ENCODE measurements at regions not wholly inside any gene's neighbourhood (a gene's known extent, or its start where the extent isn't known, plus 50 kb on each side); places are given as distances from the start of the nearest gene placed in this dataset.

DNA sequence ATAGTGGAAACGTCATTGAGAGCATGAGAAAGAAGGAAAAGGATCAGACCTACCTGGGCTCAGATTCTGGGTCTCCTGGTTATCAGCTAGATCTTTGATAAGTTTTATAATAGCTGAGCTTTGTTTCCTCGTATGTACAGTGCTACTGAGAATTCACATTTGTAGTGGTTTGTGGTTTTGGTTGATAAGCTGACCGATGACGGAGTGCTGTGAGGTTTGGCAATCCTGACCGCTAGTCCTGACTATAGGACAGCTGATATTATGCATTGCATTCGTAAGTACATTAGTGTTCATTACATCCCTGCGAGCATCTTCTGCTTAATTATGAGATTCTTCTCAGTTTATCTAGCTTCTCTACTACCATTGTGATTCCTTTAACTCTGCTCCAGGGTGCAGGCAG, 190.7 kb upstream of the SLC27A6 start:
- peak; percentile 89 for TF ChIP-seq POLR2AphosphoS5 (IDR thresholded peaks at IDR 0.05; ENCODE audit: low read depth)
- TF ChIP-seq, protein P1, sequence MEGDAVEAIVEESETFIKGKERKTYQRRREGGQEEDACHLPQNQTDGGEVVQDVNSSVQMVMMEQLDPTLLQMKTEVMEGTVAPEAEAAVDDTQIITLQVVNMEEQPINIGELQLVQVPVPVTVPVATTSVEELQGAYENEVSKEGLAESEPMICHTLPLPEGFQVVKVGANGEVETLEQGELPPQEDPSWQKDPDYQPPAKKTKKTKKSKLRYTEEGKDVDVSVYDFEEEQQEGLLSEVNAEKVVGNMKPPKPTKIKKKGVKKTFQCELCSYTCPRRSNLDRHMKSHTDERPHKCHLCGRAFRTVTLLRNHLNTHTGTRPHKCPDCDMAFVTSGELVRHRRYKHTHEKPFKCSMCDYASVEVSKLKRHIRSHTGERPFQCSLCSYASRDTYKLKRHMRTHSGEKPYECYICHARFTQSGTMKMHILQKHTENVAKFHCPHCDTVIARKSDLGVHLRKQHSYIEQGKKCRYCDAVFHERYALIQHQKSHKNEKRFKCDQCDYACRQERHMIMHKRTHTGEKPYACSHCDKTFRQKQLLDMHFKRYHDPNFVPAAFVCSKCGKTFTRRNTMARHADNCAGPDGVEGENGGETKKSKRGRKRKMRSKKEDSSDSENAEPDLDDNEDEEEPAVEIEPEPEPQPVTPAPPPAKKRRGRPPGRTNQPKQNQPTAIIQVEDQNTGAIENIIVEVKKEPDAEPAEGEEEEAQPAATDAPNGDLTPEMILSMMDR (IDR thresholded peaks at IDR 0.05; ENCODE audit: insufficient read depth, low read length): no peak
- TF ChIP-seq SPI1 (IDR thresholded peaks at IDR 0.05; ENCODE audit: borderline replicate concordance, low read depth): no peak
- TF ChIP-seq GABPA (IDR thresholded peaks at IDR 0.05; ENCODE audit: low read depth): no peak
- TF ChIP-seq, protein P2, sequence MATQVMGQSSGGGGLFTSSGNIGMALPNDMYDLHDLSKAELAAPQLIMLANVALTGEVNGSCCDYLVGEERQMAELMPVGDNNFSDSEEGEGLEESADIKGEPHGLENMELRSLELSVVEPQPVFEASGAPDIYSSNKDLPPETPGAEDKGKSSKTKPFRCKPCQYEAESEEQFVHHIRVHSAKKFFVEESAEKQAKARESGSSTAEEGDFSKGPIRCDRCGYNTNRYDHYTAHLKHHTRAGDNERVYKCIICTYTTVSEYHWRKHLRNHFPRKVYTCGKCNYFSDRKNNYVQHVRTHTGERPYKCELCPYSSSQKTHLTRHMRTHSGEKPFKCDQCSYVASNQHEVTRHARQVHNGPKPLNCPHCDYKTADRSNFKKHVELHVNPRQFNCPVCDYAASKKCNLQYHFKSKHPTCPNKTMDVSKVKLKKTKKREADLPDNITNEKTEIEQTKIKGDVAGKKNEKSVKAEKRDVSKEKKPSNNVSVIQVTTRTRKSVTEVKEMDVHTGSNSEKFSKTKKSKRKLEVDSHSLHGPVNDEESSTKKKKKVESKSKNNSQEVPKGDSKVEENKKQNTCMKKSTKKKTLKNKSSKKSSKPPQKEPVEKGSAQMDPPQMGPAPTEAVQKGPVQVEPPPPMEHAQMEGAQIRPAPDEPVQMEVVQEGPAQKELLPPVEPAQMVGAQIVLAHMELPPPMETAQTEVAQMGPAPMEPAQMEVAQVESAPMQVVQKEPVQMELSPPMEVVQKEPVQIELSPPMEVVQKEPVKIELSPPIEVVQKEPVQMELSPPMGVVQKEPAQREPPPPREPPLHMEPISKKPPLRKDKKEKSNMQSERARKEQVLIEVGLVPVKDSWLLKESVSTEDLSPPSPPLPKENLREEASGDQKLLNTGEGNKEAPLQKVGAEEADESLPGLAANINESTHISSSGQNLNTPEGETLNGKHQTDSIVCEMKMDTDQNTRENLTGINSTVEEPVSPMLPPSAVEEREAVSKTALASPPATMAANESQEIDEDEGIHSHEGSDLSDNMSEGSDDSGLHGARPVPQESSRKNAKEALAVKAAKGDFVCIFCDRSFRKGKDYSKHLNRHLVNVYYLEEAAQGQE (IDR thresholded peaks at IDR 0.05; ENCODE audit: insufficient replicate concordance, low read depth): no peak
- no peak overlapping the region for H3K4me3 ChIP-seq (replicated peaks; ENCODE audit: insufficient read depth, low read length)
- peaks cover 6% of the 10 kb centered on the region for H3K27me3 ChIP-seq (ENCODE audit: insufficient read depth, poor library complexity, severe bottlenecking)
- no peak overlapping the region for H3K27ac ChIP-seq (replicated peaks)
- peak in 1 of 2 experiments; percentile 76 for DNase-seq (ENCODE audit: low read depth in 1 of 2, low spot score in 1 of 2)

DNA sequence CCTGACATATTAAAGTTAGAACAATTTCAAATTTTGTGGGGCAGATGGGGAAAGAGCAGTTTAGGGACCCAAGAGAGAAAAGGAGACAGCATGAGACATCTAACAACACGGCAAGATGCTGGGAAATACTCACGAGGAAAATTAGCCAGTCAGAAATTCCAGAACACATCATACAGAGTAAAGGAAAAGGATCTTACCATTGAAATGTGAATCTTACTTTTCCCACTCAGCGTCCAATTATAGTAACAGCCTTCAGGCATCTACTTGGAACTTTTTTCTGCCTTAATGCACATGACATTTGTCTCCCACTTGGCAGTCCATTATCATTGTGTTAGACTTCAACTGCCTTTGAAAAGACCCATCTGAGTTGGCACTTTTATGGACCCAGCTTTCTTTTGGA, 189.7 kb upstream of the SLC27A6 start:
- no peak overlapping the region for H3K4me3 ChIP-seq (replicated peaks; ENCODE audit: insufficient read depth, low read length)
- DNase-seq (ENCODE audit: low read depth in 1 of 2, low spot score in 1 of 2): no peak

DNA sequence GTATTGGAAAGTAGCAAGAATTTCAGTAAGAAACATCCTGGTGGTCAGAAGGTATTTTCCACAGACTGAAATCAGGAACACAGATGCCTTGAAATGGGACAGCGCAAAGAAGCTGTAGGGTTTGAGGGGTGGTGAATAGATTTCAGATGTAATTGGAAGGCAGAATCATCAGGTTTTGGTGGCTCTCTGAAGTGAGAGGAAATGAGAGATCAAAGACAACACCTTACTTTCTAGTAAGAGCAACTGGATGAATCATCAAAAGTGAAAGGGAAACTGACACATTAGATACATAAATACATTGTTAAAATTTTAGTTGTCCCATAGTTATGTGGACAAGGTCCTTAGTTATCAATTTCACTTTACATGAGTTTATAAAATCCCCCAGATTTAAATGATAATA, 188.2 kb upstream of the SLC27A6 start:
- TF ChIP-seq, protein P2 (IDR thresholded peaks at IDR 0.05; ENCODE audit: insufficient replicate concordance, low read depth): no peak
- TF ChIP-seq GABPA (IDR thresholded peaks at IDR 0.05; ENCODE audit: low read depth): no peak
- Histone ChIP-seq H3K27me3 (ENCODE audit: insufficient read depth, poor library complexity, severe bottlenecking) (peaks cover 8% of the 10 kb centered on the region), H3K4me3 (replicated peaks; ENCODE audit: insufficient read depth, low read length) (no peak overlapping the region), H3K27ac (replicated peaks) (no peak overlapping the region)
- DNase-seq (ENCODE audit: low read depth in 1 of 2, low spot score in 1 of 2): no peak

More for the DNA sequence above, 189.7 kb upstream of the SLC27A6 start:
- H3K27me3 ChIP-seq (ENCODE audit: insufficient read depth, poor library complexity, severe bottlenecking): peaks cover 6% of the 10 kb centered on the region
- no peak overlapping the region for H3K27ac ChIP-seq (replicated peaks)
- TF ChIP-seq SPI1 (IDR thresholded peaks at IDR 0.05; ENCODE audit: borderline replicate concordance, low read depth) (no peak), GABPA (IDR thresholded peaks at IDR 0.05; ENCODE audit: low read depth) (no peak), POLR2AphosphoS5 (IDR thresholded peaks at IDR 0.05; ENCODE audit: low read depth) (no peak)
- TF ChIP-seq, protein P1 (IDR thresholded peaks at IDR 0.05; ENCODE audit: insufficient read depth, low read length): no peak
- TF ChIP-seq, protein P2 (IDR thresholded peaks at IDR 0.05; ENCODE audit: insufficient replicate concordance, low read depth): no peak
